ENCODE measurements at regions not wholly inside any gene's neighbourhood (a gene's known extent, or its start where the extent isn't known, plus 50 kb on each side); places are given as distances from the start of the nearest gene placed in this dataset.
"Not testable (repeated sequence)": the region's sequence is repeated elsewhere in the genome, so short reads cannot be mapped to it uniquely, and the experiment has no call there.

GRCh38 chr10:109592391-109592790 lies 330.9 kb downstream of the XPNPEP1 start:
- TF ChIP-seq CTCF (IDR thresholded peaks at IDR 0.05; ENCODE audit: insufficient read depth, low read length, poor library complexity, severe bottlenecking) = no peak
- DNase-seq (ENCODE audit: extremely low read depth, insufficient read length) = no peak
- no peaks in the 10 kb centered on the region for H3K27me3 ChIP-seq (replicated peaks; ENCODE audit: control insufficient read depth, insufficient read depth, low read length)
- no peaks in the 10 kb centered on the region for H3K36me3 ChIP-seq (ENCODE audit: control insufficient read depth, insufficient read depth, low read length)
- H3K4me3 ChIP-seq (replicated peaks; ENCODE audit: low read depth, low read length) = no peak overlapping the region

GRCh38 chr10:109591601-109592000 lies 331.7 kb downstream of the XPNPEP1 start:
- TF ChIP-seq CTCF (IDR thresholded peaks at IDR 0.05; ENCODE audit: insufficient read depth, low read length, poor library complexity, severe bottlenecking) = no peak
- Histone ChIP-seq H3K27me3 (replicated peaks; ENCODE audit: control insufficient read depth, insufficient read depth, low read length) (no peaks in the 10 kb centered on the region), H3K36me3 (ENCODE audit: control insufficient read depth, insufficient read depth, low read length) (no peaks in the 10 kb centered on the region), H3K4me3 (replicated peaks; ENCODE audit: low read depth, low read length) (no peak overlapping the region)
- no peak for DNase-seq (ENCODE audit: extremely low read depth, insufficient read length)

DNA sequence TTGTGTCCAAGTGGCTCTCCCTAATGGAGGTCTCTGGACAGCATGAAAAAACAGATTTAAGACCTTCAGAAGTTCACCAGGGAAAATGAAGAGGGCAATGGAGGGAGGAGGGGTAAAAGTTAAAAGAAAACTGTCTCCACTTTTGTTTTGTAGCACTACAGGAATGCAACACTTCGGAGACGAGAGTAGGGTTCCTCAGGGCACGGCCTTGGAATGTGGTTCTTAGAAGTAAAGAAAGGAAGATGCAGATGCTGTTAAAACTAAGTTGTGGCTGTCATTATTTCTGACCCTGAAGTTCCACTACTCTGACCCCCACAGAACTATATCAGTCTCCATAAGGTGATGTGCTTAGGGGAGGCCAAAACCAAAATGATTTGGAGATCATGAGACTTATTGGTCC lies 335.1 kb downstream of the XPNPEP1 start:
- Histone ChIP-seq H3K27me3 (replicated peaks; ENCODE audit: control insufficient read depth, insufficient read depth, low read length) (no peaks in the 10 kb centered on the region), H3K36me3 (ENCODE audit: control insufficient read depth, insufficient read depth, low read length) (no peaks in the 10 kb centered on the region), H3K4me3 (replicated peaks; ENCODE audit: low read depth, low read length) (no peak overlapping the region)
- no peak for DNase-seq (ENCODE audit: extremely low read depth, insufficient read length)
- TF ChIP-seq CTCF (IDR thresholded peaks at IDR 0.05; ENCODE audit: insufficient read depth, low read length, poor library complexity, severe bottlenecking) = no peak

DNA sequence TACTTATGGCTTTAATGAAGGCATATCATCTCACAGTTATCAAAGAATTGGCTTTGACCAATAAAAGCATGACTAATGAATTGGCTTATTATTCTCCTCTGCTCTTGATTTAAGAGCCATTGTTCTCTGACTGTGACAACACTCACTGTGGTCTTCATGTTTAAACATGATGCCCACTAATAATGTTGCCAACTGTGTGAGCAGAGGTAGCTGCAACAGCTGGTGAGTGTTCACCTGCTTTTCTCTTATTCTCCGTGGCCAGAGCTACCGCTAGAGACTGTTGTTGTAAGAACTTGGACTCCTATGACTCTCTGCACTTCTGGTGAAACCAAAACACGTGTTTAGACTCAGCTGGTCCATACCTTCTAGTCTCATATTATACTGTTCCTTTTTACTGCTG lies 335.9 kb downstream of the XPNPEP1 start:
- no peak for TF ChIP-seq CTCF (IDR thresholded peaks at IDR 0.05; ENCODE audit: insufficient read depth, low read length, poor library complexity, severe bottlenecking)
- Histone ChIP-seq H3K36me3 (ENCODE audit: control insufficient read depth, insufficient read depth, low read length) (no peaks in the 10 kb centered on the region), H3K27me3 (replicated peaks; ENCODE audit: control insufficient read depth, insufficient read depth, low read length) (no peaks in the 10 kb centered on the region), H3K4me3 (replicated peaks; ENCODE audit: low read depth, low read length) (no peak overlapping the region)
- DNase-seq (ENCODE audit: extremely low read depth, insufficient read length) = no peak

GRCh38 chr10:109556399-109556798 lies 366.9 kb downstream of the XPNPEP1 start:
- TF ChIP-seq CTCF (IDR thresholded peaks at IDR 0.05; ENCODE audit: insufficient read depth, low read length, poor library complexity, severe bottlenecking) = no peak

GRCh38 chr10:109542050-109542603 lies 381.2 kb downstream of the XPNPEP1 start:
- not testable (repeated sequence) for H3K4me3 ChIP-seq (replicated peaks; ENCODE audit: low read depth, low read length); H3K36me3 ChIP-seq (ENCODE audit: control insufficient read depth, insufficient read depth, low read length); H3K27me3 ChIP-seq (replicated peaks; ENCODE audit: control insufficient read depth, insufficient read depth, low read length); DNase-seq (ENCODE audit: extremely low read depth, insufficient read length)

More at GRCh38 chr10:109556399-109556798, 366.9 kb downstream of the XPNPEP1 start:
- Histone ChIP-seq H3K4me3 (replicated peaks; ENCODE audit: low read depth, low read length) (no peak overlapping the region), H3K36me3 (ENCODE audit: control insufficient read depth, insufficient read depth, low read length) (no peaks in the 10 kb centered on the region), H3K27me3 (replicated peaks; ENCODE audit: control insufficient read depth, insufficient read depth, low read length) (no peaks in the 10 kb centered on the region; the same call in 1 of the 2 replicates)
- no peak for DNase-seq (ENCODE audit: extremely low read depth, insufficient read length)

Measured in GM06990 (cell line).